DMS 273 (cell line): ENCODE measurements at regions not wholly inside any gene's neighbourhood (a gene's known extent, or its start where the extent isn't known, plus 50 kb on each side); places are given as distances from the start of the nearest gene placed in this dataset.

Experiments used
- DNase-seq: peaks from one replicate; lab custom pipeline; 2025; ENCODE audit not compliant: unreplicated experiment; lab: John Stamatoyannopoulos, UW

DNA sequence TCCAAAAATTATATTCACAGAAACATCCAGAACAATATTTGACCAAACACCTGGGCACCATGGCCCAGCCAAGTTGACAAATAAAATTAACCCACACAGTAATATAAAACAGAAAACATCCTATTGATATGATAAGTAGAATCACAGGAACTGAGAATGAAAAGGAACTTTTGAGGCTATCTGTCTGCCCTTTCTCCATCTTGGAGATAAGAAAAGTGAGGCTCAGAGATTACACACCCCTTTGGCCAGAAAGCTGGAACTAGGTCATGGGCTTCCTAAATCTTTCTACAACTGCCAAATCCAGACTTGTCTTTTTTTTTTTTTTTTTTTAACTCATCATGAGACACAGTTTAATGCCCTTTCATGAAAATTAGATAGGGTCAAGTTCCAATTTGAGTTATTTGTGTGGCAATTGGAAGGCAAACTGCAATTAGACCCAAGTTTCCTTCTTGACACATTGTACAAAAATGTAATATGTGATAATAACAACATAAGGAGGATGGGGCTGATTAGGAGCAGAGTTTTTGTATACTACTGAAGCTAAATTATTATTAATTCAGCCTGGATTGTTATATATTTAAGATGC, 137.2 kb downstream of the RPL22L1 start:
- DNase-seq, result no peak

GRCh38 chr3:170731281-170731680, 138.7 kb downstream of the RPL22L1 start:
- no peak for DNase-seq

- DNase-seq, result peak; percentile 43
These were observed 139.8 kb downstream of the RPL22L1 start for GRCh38 chr3:170730071-170730812.

GRCh38 chr3:170728181-170728580, 141.8 kb downstream of the RPL22L1 start:
- DNase-seq, result no peak

DNA sequence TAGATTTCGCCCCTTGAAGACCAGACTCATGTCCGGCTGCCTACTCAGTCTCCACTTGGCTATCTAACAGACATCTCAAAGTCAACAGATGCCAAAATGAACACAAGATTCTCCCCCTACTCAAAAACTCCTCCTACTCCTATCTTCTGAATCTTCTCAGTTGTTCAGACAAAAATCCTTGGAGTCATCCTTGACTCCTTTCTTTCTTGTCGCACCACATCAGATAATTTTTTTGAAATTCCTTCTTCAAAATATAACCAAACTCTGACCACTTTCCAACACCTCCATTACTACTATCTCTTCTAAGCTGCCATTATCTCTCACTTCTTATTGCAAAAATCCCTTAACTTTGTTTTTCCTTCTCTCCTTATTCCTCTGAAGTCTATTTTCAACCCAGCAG, 141.9 kb upstream of the SLC7A14 start:
- DNase-seq, result no peak

DNA sequence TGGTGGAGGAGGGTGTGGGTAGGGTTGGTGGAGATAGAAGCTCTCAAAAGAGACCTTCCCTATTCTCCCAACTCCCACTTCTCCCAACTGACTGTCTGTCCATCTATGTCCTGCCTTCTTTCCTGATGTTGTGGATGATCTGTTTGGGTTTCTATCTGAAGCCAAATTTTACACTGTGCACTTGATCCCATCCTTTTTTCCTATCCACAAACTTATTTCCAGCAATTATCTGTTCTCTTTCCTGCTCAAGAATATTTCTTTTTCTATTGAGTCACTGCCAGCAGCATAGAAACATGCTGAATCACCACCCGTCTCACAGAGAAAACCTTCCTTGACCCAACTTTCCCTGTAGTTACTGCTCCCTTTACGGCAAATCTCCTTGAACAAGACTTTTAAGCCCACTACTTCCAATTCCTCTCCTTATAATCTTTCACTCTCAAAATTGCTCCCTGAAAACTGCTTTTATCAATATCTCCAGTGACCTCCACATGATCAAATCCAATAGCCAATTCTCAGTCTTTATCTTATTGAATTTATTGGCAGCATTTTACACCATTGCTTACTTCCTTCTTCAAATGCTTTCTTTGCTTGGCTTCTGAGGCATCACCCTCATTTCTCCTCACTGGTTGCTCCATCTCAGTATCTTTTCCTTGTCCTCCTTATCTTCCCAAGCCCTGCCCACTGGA, 141.2 kb upstream of the SLC7A14 start:
- no peak for DNase-seq

GRCh38 chr3:170725285-170725731, 139.4 kb upstream of the SLC7A14 start:
- DNase-seq, result no peak

DNA sequence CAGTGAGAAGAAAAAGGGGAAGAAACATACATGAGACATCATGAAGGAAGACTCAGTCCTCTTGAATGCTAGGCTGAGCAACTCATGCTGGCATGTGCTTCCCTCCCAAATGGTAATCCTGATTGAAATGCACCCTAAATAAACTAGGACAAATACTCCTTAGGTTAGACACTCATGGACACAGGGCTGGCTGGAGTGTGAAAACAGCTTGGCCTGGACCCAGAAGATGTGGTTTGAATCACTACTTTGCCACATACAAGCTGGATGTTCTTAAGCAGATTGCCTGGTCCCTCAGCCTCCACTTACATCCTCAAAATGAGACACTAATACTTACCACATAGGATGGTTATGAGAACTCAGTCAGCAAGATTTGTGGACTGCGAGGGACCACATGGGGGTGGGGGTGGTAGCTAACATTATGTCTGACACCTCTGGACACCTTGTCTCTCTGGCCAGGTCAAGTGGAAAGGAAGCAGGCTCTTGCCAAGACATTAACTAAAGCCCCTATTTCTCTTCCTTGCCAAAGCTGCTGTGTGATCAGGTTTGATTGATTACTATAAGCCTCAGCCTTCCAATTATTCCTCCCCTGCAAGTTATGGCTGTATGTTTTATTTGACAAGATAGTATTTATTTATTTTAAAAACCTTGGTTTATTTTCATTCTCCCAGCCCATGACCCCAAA, 138.9 kb upstream of the SLC7A14 start:
- peak; percentile 47 for DNase-seq

DNA sequence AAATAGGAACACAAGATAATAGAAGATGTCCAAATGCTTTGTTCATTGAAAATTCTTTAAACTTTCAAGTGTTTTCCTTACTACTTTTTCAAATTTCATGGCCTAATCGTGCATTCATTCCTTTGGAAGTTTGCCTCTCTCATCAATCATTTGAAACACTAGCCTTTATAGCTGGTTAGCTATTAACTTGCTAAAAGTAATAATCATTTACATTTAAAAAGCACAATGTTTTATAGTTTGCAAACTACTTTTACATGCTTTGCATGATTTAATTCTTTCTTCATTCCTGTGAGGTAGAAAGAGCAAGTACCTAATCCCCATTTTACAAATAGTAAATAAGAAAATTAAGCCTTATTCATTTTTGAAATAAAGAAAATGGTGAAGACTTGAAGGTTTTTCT, 137.4 kb upstream of the SLC7A14 start:
- no peak for DNase-seq

DNA sequence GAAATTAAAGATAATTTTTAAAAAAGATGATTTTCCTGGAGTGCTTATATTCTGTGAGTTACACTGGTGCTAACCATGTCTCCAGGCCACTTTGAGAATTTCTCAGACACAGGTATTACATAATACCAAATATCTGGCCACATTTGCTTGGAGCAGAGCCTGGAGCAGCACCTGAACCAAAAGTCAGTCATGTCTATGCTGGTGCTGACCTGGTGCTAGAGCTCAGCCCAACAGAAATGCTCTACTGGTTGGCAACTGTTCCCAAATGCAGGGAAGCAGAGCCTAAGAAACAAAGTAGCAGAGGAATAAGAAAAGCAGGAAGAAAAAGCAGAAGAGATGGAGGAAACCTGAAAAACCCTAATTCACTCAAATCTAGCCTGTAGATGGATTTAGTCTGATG, 135.7 kb upstream of the SLC7A14 start:
- DNase-seq, result no peak

GRCh38 chr3:170719300-170719699, 133.4 kb upstream of the SLC7A14 start:
- DNase-seq, result no peak

DNA sequence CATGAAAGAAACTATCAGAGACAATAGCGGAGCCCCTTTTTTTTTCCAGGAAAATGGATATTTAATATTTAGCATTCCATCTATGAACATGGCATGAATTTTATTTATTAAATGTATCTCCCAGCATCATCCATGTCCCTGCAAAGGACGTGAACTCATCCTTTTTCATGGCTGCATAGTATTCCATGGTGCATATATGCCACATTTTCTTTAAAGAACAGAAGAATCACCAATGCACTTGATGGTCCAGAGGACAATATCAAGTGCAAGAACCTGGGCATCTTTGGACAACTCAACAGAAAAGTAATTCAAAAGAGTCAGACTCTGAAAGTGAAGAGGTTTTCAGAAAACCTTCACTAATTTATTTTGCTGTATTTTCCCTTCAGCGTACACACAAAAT, 133.0 kb upstream of the SLC7A14 start:
- DNase-seq, result no peak

GRCh38 chr3:170717410-170718402, 131.8 kb upstream of the SLC7A14 start:
- DNase-seq, result no peak

GRCh38 chr3:170716172-170716805, 130.4 kb upstream of the SLC7A14 start:
- DNase-seq, result no peak

GRCh38 chr3:170714562-170715535, 129.0 kb upstream of the SLC7A14 start:
- no peak for DNase-seq

DNA sequence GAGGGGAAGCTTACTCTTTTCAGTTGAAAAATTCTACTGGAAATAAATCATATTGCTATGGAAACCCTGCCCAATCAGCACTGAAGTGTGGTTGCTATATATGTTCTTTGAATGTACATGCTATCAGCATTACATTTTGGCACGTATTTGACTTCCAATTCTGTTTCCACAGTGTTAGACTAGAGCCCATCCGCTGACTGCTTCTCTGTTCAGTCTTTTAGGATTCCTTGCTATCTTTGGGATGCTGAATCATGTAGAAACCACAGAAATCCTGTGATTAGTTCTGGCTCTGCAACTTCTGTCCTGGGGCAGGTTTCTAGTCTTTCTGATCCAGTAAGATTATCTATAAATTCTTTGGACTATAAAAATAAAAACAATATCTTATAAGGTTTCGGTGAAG, 128.2 kb upstream of the SLC7A14 start:
- DNase-seq, result no peak

DNA sequence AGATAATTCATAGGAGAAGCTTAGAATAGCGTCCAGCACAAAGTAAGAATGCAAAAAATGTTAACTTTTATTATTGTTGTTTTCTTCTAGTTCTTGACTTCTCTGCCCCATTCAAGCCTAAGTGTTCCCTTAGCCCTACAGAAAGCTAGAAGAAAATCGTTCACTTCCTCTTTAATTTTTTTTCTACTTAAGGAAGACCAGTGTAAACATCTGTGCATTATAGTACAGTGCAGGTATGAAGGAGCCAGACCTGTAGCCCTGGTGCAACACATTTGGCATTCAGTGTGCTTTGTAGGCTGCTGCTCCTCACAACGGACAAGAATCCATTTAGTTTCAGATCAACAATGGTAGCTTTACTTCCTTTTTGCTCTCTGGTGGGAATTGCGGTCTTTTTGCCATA, 127.8 kb upstream of the SLC7A14 start:
- no peak for DNase-seq

GRCh38 chr3:170712798-170713197, 126.9 kb upstream of the SLC7A14 start:
- no peak for DNase-seq

GRCh38 chr3:170712336-170712735, 126.5 kb upstream of the SLC7A14 start:
- no peak for DNase-seq
